PC-3 (cell line): ENCODE measurements at regions not wholly inside any gene's neighbourhood (a gene's known extent, or its start where the extent isn't known, plus 50 kb on each side); places are given as distances from the start of the nearest gene placed in this dataset.

Experiments
- CTCF ChIP-seq: fragments of 300-600 bp; sonication (generic); conservative IDR thresholded peaks from 2 replicates; pipeline ENCODE4 v1.5.1; 2017; ENCODE audit warnings: antibody characterized with exemption, low read depth, mild to moderate bottlenecking, low read length
- EZH2phosphoT487 ChIP-seq: fragments of 300-600 bp; sonication (generic); IDR thresholded peaks from 2 replicates; pipeline ENCODE4 v1.6.1; 2018; ENCODE audit warnings: mild to moderate bottlenecking, antibody characterized with exemption, low read length, borderline replicate concordance

- TF ChIP-seq CTCF (no peak), EZH2phosphoT487 (no peak)
These were observed 52.1 kb upstream of the RPH3AL start for GRCh38 chr17:404703-405102.
